Calu3 (cell line): ENCODE measurements at regions not wholly inside any gene's neighbourhood (a gene's known extent, or its start where the extent isn't known, plus 50 kb on each side); places are given as distances from the start of the nearest gene placed in this dataset.

ENCODE experiments used
- BruUV-seq: library from RNA; stranded (reverse); fragments of 400-500 nt; replicated peaks from 2 replicates; lab custom pipeline; 2021; lab: Mats Ljungman, UMichigan
- CTCF ChIA-PET: fragments of 300-600 bp; sonication (Branson Sonifier 250); formaldehyde crosslinking; loops from one replicate; lab custom pipeline; 2022; ENCODE audit warnings: antibody characterized with exemption; lab: Charles Lee
- DNase-seq: peaks from one replicate; pipeline ENCODE4 v3.0.0; 2022
- H3K27ac Mint-ChIP-seq: one replicate; pipeline ENCODE4 v1.8.0; 2022; ENCODE audit warnings: mixed read lengths; ENCODE audit not compliant: unreplicated experiment
- H3K27me3 Mint-ChIP-seq: one replicate; pipeline ENCODE4 v1.8.0; 2022; ENCODE audit warnings: mixed read lengths; ENCODE audit not compliant: unreplicated experiment
- H3K36me3 Mint-ChIP-seq: one replicate; pipeline ENCODE4 v1.8.0; 2022; ENCODE audit warnings: mild to moderate bottlenecking, moderate library complexity, mixed read lengths; ENCODE audit not compliant: insufficient read depth, unreplicated experiment
- H3K4me1 Mint-ChIP-seq: one replicate; pipeline ENCODE4 v1.8.0; 2022; ENCODE audit warnings: mild to moderate bottlenecking, low read depth, mixed read lengths; ENCODE audit not compliant: unreplicated experiment
- H3K4me3 Mint-ChIP-seq: one replicate; pipeline ENCODE4 v1.8.0; 2022; ENCODE audit warnings: mild to moderate bottlenecking, low read depth, moderate library complexity, mixed read lengths; ENCODE audit not compliant: unreplicated experiment
- H3K9me3 Mint-ChIP-seq: one replicate; pipeline ENCODE4 v1.8.0; 2022; ENCODE audit warnings: low read depth, mixed read lengths; ENCODE audit not compliant: unreplicated experiment
- CTCF ChIP-seq: fragments of 200-600 bp; IDR thresholded peaks from one replicate; pipeline ENCODE4 v1.8.0; 2022; ENCODE audit warnings: antibody characterized with exemption; ENCODE audit not compliant: unreplicated experiment
- intact Hi-C: fragments of 100-400 bp; cut with micrococcal nuclease; formaldehyde crosslinking; loops from one replicate; pipeline ENCODE4 v1.10.0; 2022; ENCODE audit not compliant: unreplicated experiment

- Mint-ChIP-seq H3K27me3 (peaks cover 11% of the 10 kb centered on the region), H3K4me1 (no peaks in the 10 kb centered on the region), H3K4me3 (no peak overlapping the region), H3K9me3 (peaks cover 9% of the 10 kb centered on the region), H3K36me3 (no peaks in the 10 kb centered on the region), H3K27ac (no peak overlapping the region)
- TF ChIP-seq CTCF, result no peak
- no TSS peak for BruUV-seq
- no peak for DNase-seq
- CTCF ChIA-PET, result no interaction called here
- intact Hi-C loops, result loop anchor here (10.0 kb wide), 1 partner anchor 526 kb away; no protein-coding TSS in a partner anchor
Observed at GRCh38 chr2:12090590-12090989, 344.2 kb downstream of the LPIN1 start.

GRCh38 chr2:12091201-12091806 is 344.9 kb downstream of the LPIN1 start:
- CTCF ChIA-PET, result no interaction called here

GRCh38 chr2:12094134-12094533 is 347.7 kb downstream of the LPIN1 start:
- no peak for DNase-seq
- Mint-ChIP-seq H3K36me3 (no peaks in the 10 kb centered on the region), H3K27ac (no peak overlapping the region), H3K4me1 (peaks cover under 1% of the 10 kb centered on the region), H3K9me3 (peaks cover 7% of the 10 kb centered on the region), H3K4me3 (no peak overlapping the region), H3K27me3 (peaks cover 11% of the 10 kb centered on the region)
- TF ChIP-seq CTCF, result no peak
- no TSS peak for BruUV-seq
- intact Hi-C loops, result loop anchor here (10.0 kb wide), 1 partner anchor 529 kb away; no protein-coding TSS in a partner anchor
- CTCF ChIA-PET, result no interaction called here

More at GRCh38 chr2:12091201-12091806, 344.9 kb downstream of the LPIN1 start:
- Mint-ChIP-seq H3K9me3 (peaks cover 9% of the 10 kb centered on the region), H3K4me1 (no peaks in the 10 kb centered on the region), H3K4me3 (no peak overlapping the region), H3K36me3 (no peaks in the 10 kb centered on the region), H3K27ac (no peak overlapping the region), H3K27me3 (peaks cover 11% of the 10 kb centered on the region)
- no peak for TF ChIP-seq CTCF
- no peak for DNase-seq
- intact Hi-C loops, result loop anchor here (10.0 kb wide), 1 partner anchor 527 kb away; no protein-coding TSS in a partner anchor
- BruUV-seq, result no TSS peak

- Mint-ChIP-seq H3K27ac (no peak overlapping the region), H3K4me3 (no peak overlapping the region)
Observed at GRCh38 chr2:12096051-12096787, 349.8 kb downstream of the LPIN1 start.

More at GRCh38 chr2:12096051-12096787, 349.8 kb downstream of the LPIN1 start:
- intact Hi-C loops, result loop anchor here (10.0 kb wide), 1 partner anchor 531 kb away; no protein-coding TSS in a partner anchor
- H3K4me1 Mint-ChIP-seq, result peaks cover 9% of the 10 kb centered on the region
- no TSS peak for BruUV-seq
- peaks cover 5% of the 10 kb centered on the region for H3K9me3 Mint-ChIP-seq
- H3K27me3 Mint-ChIP-seq, result peaks cover 11% of the 10 kb centered on the region
- no peak for TF ChIP-seq CTCF
- DNase-seq, result no peak
- H3K36me3 Mint-ChIP-seq, result no peaks in the 10 kb centered on the region
- CTCF ChIA-PET, result no interaction called here
